ENCODE measurements at regions not wholly inside any gene's neighbourhood (a gene's known extent, or its start where the extent isn't known, plus 50 kb on each side); places are given as distances from the start of the nearest gene placed in this dataset.

DNA sequence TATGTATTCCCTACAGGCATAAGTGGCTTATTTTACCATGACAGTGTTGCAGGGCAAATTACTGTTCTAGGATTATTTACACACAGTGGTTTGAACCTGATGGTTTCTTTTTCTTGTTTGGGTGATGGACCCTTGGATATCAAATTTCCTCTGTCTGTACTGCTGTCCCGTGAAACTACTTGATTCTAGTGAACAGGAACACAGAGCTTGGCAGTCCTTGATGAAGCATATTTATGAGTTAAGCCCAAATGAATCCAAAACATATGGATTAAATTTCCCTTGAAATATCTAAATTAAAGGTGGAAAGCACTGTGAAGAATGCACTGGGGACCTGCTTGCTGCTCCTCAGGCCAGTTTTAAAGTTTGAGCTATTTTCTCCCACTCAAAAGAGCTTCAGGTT, 635.3 kb downstream of the INHBA start:
- Histone ChIP-seq H2AFZ (ENCODE audit: low read length) (no peak overlapping the region), H3K4me2 (ENCODE audit: low read length) (no peak overlapping the region), H3K4me1 (ENCODE audit: insufficient read depth, low read length, poor library complexity, severe bottlenecking) (no peaks in the 10 kb centered on the region), H3K79me2 (ENCODE audit: insufficient read depth, low read depth, low read length) (no peaks in the 10 kb centered on the region), H3K27ac (ENCODE audit: low read depth, low read length, poor library complexity, severe bottlenecking) (no peak overlapping the region), H3K9me3 (ENCODE audit: low read length) (no peaks in the 10 kb centered on the region), H4K20me1 (ENCODE audit: insufficient read depth, low read length) (no peaks in the 10 kb centered on the region), H3K9me2 (ENCODE audit: insufficient read depth, low read length) (no peaks in the 10 kb centered on the region), H3K4me3 (ENCODE audit: low read depth, low read length, poor library complexity, severe bottlenecking) (no peak overlapping the region), H3K36me3 (ENCODE audit: insufficient read depth, low read length) (no peaks in the 10 kb centered on the region)
- ChIA-PET POLR2A (no interaction called here), CTCF (ENCODE audit: unreplicated experiment) (no interaction called here)
- no peak for TF ChIP-seq EZH2phosphoT487 (IDR thresholded peaks at IDR 0.05; ENCODE audit: borderline replicate concordance, low read depth, low read length)
- intact Hi-C loops (cut with micrococcal nuclease; ENCODE audit: unreplicated experiment), result no loop called here
- BruUV-seq (replicated peaks), result no TSS peak
- DNase-seq (ENCODE audit: low spot score), result no peak

DNA sequence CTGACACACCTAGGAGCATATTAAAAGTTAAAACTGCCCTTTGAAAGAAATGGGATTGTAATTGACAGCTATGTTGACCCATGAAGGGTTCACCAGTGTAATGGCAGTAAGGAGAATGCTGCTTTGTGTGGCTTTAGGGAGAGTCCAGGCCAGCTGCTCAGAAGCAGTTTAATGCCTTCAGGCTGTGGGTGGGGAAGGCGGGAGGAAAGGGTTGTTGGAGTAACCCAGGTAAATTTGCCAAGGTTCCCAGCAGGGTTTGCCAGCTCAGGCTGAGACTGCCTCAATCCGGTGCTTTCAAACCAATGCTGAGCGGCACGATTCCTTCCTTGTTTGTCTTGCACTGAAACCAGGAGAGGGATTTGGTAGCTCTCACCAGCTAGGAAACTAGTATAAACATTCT, 637.2 kb downstream of the INHBA start:
- H3K4me2 ChIP-seq (ENCODE audit: low read length), result no peak overlapping the region
- ChIA-PET POLR2A (no interaction called here), CTCF (ENCODE audit: unreplicated experiment) (no interaction called here)
- no peaks in the 10 kb centered on the region for H3K4me1 ChIP-seq (ENCODE audit: insufficient read depth, low read length, poor library complexity, severe bottlenecking)
- no peaks in the 10 kb centered on the region for H4K20me1 ChIP-seq (ENCODE audit: insufficient read depth, low read length)
- DNase-seq (ENCODE audit: low spot score), result no peak
- no peak overlapping the region for H3K4me3 ChIP-seq (ENCODE audit: low read depth, low read length, poor library complexity, severe bottlenecking)
- no TSS peak for BruUV-seq (replicated peaks)
- H3K9me2 ChIP-seq (ENCODE audit: insufficient read depth, low read length), result no peaks in the 10 kb centered on the region
- intact Hi-C loops (cut with micrococcal nuclease; ENCODE audit: unreplicated experiment), result no loop called here
- H2AFZ ChIP-seq (ENCODE audit: low read length), result no peak overlapping the region
- H3K9me3 ChIP-seq (ENCODE audit: low read length), result no peaks in the 10 kb centered on the region
- no peaks in the 10 kb centered on the region for H3K36me3 ChIP-seq (ENCODE audit: insufficient read depth, low read length)
- TF ChIP-seq, protein P1, sequence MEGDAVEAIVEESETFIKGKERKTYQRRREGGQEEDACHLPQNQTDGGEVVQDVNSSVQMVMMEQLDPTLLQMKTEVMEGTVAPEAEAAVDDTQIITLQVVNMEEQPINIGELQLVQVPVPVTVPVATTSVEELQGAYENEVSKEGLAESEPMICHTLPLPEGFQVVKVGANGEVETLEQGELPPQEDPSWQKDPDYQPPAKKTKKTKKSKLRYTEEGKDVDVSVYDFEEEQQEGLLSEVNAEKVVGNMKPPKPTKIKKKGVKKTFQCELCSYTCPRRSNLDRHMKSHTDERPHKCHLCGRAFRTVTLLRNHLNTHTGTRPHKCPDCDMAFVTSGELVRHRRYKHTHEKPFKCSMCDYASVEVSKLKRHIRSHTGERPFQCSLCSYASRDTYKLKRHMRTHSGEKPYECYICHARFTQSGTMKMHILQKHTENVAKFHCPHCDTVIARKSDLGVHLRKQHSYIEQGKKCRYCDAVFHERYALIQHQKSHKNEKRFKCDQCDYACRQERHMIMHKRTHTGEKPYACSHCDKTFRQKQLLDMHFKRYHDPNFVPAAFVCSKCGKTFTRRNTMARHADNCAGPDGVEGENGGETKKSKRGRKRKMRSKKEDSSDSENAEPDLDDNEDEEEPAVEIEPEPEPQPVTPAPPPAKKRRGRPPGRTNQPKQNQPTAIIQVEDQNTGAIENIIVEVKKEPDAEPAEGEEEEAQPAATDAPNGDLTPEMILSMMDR (conservative IDR thresholded peaks at IDR 0.05; ENCODE audit: low read length), result no peak
- TF ChIP-seq EZH2phosphoT487 (IDR thresholded peaks at IDR 0.05; ENCODE audit: borderline replicate concordance, low read depth, low read length), result no peak
- H3K79me2 ChIP-seq (ENCODE audit: insufficient read depth, low read depth, low read length), result no peaks in the 10 kb centered on the region
- no peak overlapping the region for H3K27ac ChIP-seq (ENCODE audit: low read depth, low read length, poor library complexity, severe bottlenecking)

DNA sequence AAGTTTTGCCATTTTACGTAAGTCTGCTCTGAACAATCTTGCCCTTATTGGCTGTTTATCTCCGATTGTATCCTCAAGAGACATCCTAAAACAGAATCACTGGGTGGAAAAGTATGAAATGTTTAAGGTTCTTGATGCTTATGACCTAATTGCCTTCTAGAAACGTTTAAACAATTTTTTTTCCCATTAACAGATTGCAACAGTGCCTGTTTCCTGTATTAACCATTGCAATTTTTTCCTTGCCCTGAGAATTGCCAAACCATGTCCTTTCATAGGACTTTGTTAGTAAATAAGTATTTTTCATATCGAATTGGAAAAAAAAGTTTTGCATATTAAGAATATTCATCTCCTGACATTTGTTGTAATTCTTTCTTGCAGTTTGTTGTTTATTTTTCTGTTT, 639.8 kb downstream of the INHBA start:
- CTCF ChIA-PET (ENCODE audit: unreplicated experiment), result no interaction called here
- no TSS peak for BruUV-seq (replicated peaks)

More for the DNA sequence above, 639.8 kb downstream of the INHBA start:
- no peak for DNase-seq (ENCODE audit: low spot score)
- intact Hi-C loops (cut with micrococcal nuclease; ENCODE audit: unreplicated experiment), result no loop called here
- H3K79me2 ChIP-seq (ENCODE audit: insufficient read depth, low read depth, low read length), result no peaks in the 10 kb centered on the region
- no peaks in the 10 kb centered on the region for H3K9me2 ChIP-seq (ENCODE audit: insufficient read depth, low read length)
- no peaks in the 10 kb centered on the region for H3K9me3 ChIP-seq (ENCODE audit: low read length)
- no peak overlapping the region for H2AFZ ChIP-seq (ENCODE audit: low read length)
- H4K20me1 ChIP-seq (ENCODE audit: insufficient read depth, low read length), result no peaks in the 10 kb centered on the region
- TF ChIP-seq, protein P1 (conservative IDR thresholded peaks at IDR 0.05; ENCODE audit: low read length), result no peak
- TF ChIP-seq EZH2phosphoT487 (IDR thresholded peaks at IDR 0.05; ENCODE audit: borderline replicate concordance, low read depth, low read length), result no peak
- no peak overlapping the region for H3K27ac ChIP-seq (ENCODE audit: low read depth, low read length, poor library complexity, severe bottlenecking)
- no peak overlapping the region for H3K4me3 ChIP-seq (ENCODE audit: low read depth, low read length, poor library complexity, severe bottlenecking)
- POLR2A ChIA-PET, result no interaction called here
- H3K4me1 ChIP-seq (ENCODE audit: insufficient read depth, low read length, poor library complexity, severe bottlenecking), result no peaks in the 10 kb centered on the region
- no peaks in the 10 kb centered on the region for H3K36me3 ChIP-seq (ENCODE audit: insufficient read depth, low read length)
- no peak overlapping the region for H3K4me2 ChIP-seq (ENCODE audit: low read length)
